ENCODE measurements at regions not wholly inside any gene's neighbourhood (a gene's known extent, or its start where the extent isn't known, plus 50 kb on each side); places are given as distances from the start of the nearest gene placed in this dataset.
"Not testable (repeated sequence)": the region's sequence is repeated elsewhere in the genome, so short reads cannot be mapped to it uniquely, and the experiment has no call there.

GRCh38 chr17:30709561-30710275 is 114.8 kb downstream of the CRLF3 start:
- intact Hi-C loops (cut with DNase I; ENCODE audit: low total_unique reads); H3K9me3 ChIP-seq; H3K36me3 ChIP-seq: not testable (repeated sequence)
- Histone ChIP-seq H3K27ac (peak overlapping the region in 4 of 5 donors; percentile 47 to 80 (median 65)), H3K4me3 (peak overlapping the region; percentile 77 to 93 (median 87)), H3K27me3 (peaks cover 0 to 30% (median 7%) of the 10 kb centered on the region in 3 donors), H3K4me1 (peaks cover 5 to 51% (median 42%) of the 10 kb centered on the region in 4 donors)
- DNase-seq = peak; percentile 40 to 78
- 0 to 1% (median 1%) methylated on average over 17 to 80 of the region's 81 CpGs for WGBS, 5 donors

- H3K9me3 ChIP-seq; intact Hi-C loops (cut with DNase I; ENCODE audit: low total_unique reads); H3K36me3 ChIP-seq: not testable (repeated sequence)
- Histone ChIP-seq H3K4me1 (peaks cover 5 to 51% (median 42%) of the 10 kb centered on the region in 4 donors), H3K4me3 (peak overlapping the region; percentile 77 to 93 (median 87)), H3K27ac (peak overlapping the region; percentile 47 to 80 (median 70)), H3K27me3 (peaks cover 0 to 33% (median 7%) of the 10 kb centered on the region in 3 donors)
- 0 to 1% (median 0%) methylated on average over 1 to 56 of the region's 64 CpGs; no CpG with 5 or more reads in 1 of the 5 donors for WGBS, 5 donors
- peak in 1 of 2 donors; percentile 76 for DNase-seq
Observed at GRCh38 chr17:30709096-30709495, 115.4 kb downstream of the CRLF3 start.

- Histone ChIP-seq H3K4me1 (peaks cover 5 to 51% (median 42%) of the 10 kb centered on the region in 4 donors), H3K27me3 (peaks cover 0 to 37% (median 7%) of the 10 kb centered on the region in 3 donors), H3K4me3 (peak overlapping the region; percentile 77 to 93 (median 87)), H3K27ac (peak overlapping the region; percentile 57 to 80 (median 70))
- WGBS, 5 donors = 0% methylated on average over 46 to 74 of the region's 75 CpGs
- DNase-seq = peak; percentile 80 to 96
- H3K36me3 ChIP-seq; intact Hi-C loops (cut with DNase I; ENCODE audit: low total_unique reads); H3K9me3 ChIP-seq: not testable (repeated sequence)
- TF ChIP-seq POLR2AphosphoS5 (IDR thresholded peaks at IDR 0.05) = peak in 1 of 3 donors; percentile 36
Observed at GRCh38 chr17:30708241-30709078, 116.0 kb downstream of the CRLF3 start.

GRCh38 chr17:30707724-30708240 is 116.7 kb downstream of the CRLF3 start:
- DNase-seq; H3K36me3 ChIP-seq; intact Hi-C loops (cut with DNase I; ENCODE audit: low total_unique reads); H3K9me3 ChIP-seq: not testable (repeated sequence)
- Histone ChIP-seq H3K4me3 (peak overlapping the region; percentile 77 to 93 (median 87)), H3K27me3 (peaks cover 0 to 43% (median 7%) of the 10 kb centered on the region in 3 donors), H3K27ac (peak overlapping the region; percentile 0 to 80 (median 70)), H3K4me1 (peaks cover 5 to 51% (median 42%) of the 10 kb centered on the region in 4 donors)
- 0 to 3% (median 1%) methylated on average over 17 to 18 of the region's 18 CpGs for WGBS, 5 donors

- DNase-seq; intact Hi-C loops (cut with DNase I; ENCODE audit: low total_unique reads); H3K9me3 ChIP-seq; H3K27ac ChIP-seq; H3K36me3 ChIP-seq: not testable (repeated sequence)
- Histone ChIP-seq H3K4me1 (peaks cover 5 to 47% (median 41%) of the 10 kb centered on the region in 4 donors), H3K27me3 (peaks cover 0 to 49% (median 7%) of the 10 kb centered on the region in 3 donors), H3K4me3 (peak overlapping the region in 2 of 4 donors; percentile 11 to 22)
- 41 to 50% (median 43%) methylated on average over 9 to 11 of the region's 11 CpGs for WGBS, 5 donors
Observed at GRCh38 chr17:30706461-30707335, 117.8 kb downstream of the CRLF3 start.

GRCh38 chr17:30706004-30706403 is 118.5 kb downstream of the CRLF3 start:
- H3K27ac ChIP-seq; intact Hi-C loops (cut with DNase I; ENCODE audit: low total_unique reads); H3K9me3 ChIP-seq; H3K36me3 ChIP-seq: not testable (repeated sequence)
- 3 to 5% (median 4%) methylated on average over 30 to 41 of the region's 41 CpGs for WGBS, 5 donors
- peaks cover 3 to 56% (median 7%) of the 10 kb centered on the region in 3 donors for H3K27me3 ChIP-seq
- H3K4me3 ChIP-seq = peak overlapping the region in 2 of 4 donors; percentile 11 to 22
- DNase-seq = peak in 1 of 2 donors; percentile 63
- H3K4me1 ChIP-seq = peaks cover 5 to 43% (median 37%) of the 10 kb centered on the region in 4 donors

- WGBS, 5 donors = 62 to 68% (median 66%) methylated on average over 7 of the region's 7 CpGs
- intact Hi-C loops (cut with DNase I; ENCODE audit: low total_unique reads) = no loop called here
- DNase-seq = no peak
Observed at GRCh38 chr17:30701498-30701989, 122.9 kb downstream of the CRLF3 start.

GRCh38 chr17:30700833-30701232 is 123.7 kb downstream of the CRLF3 start:
- H3K9me3 ChIP-seq; intact Hi-C loops (cut with DNase I; ENCODE audit: low total_unique reads); H3K4me3 ChIP-seq; H3K36me3 ChIP-seq; DNase-seq; H3K27ac ChIP-seq: not testable (repeated sequence)
- WGBS, 5 donors = 31 to 49% (median 37%) methylated on average over 9 of the region's 11 CpGs
- H3K4me1 ChIP-seq = peaks cover 5 to 17% (median 14%) of the 10 kb centered on the region in 4 donors
- peaks cover 3 to 47% (median 4%) of the 10 kb centered on the region in 3 donors for H3K27me3 ChIP-seq

More at GRCh38 chr17:30701498-30701989, 122.9 kb downstream of the CRLF3 start:
- peaks cover 3 to 54% (median 7%) of the 10 kb centered on the region in 3 donors for H3K27me3 ChIP-seq
- peaks cover 10 to 24% (median 21%) of the 10 kb centered on the region in 4 donors for H3K4me1 ChIP-seq
- H3K36me3 ChIP-seq = no peaks in the 10 kb centered on the region
- no peak overlapping the region for H3K4me3 ChIP-seq
- no peak for TF ChIP-seq CTCF (IDR thresholded peaks at IDR 0.05)
- TF ChIP-seq POLR2A (IDR thresholded peaks at IDR 0.05) = no peak
- no peak for TF ChIP-seq EP300 (IDR thresholded peaks at IDR 0.05)
- TF ChIP-seq POLR2AphosphoS5 (IDR thresholded peaks at IDR 0.05) = no peak
- no peaks in the 10 kb centered on the region for H3K9me3 ChIP-seq
- H3K27ac ChIP-seq = no peak overlapping the region

Data from stomach (tissue), 8 donors.